ENCODE measurements at regions not wholly inside any gene's neighbourhood (a gene's known extent, or its start where the extent isn't known, plus 50 kb on each side); places are given as distances from the start of the nearest gene placed in this dataset.
"Not testable (repeated sequence)": the region's sequence is repeated elsewhere in the genome, so short reads cannot be mapped to it uniquely, and the experiment has no call there.

GRCh38 chr1:182331387-182331786 lies 60.2 kb downstream of the GLUL start:
- DNase-seq: no peak

GRCh38 chr1:182330303-182330702 lies 61.3 kb downstream of the GLUL start:
- DNase-seq: no peak

GRCh38 chr1:182329471-182329870 lies 62.1 kb downstream of the GLUL start:
- DNase-seq: no peak

GRCh38 chr1:182328591-182328990 lies 63.0 kb downstream of the GLUL start:
- no peak for DNase-seq

GRCh38 chr1:182325339-182325738 lies 66.3 kb downstream of the GLUL start:
- DNase-seq: no peak

GRCh38 chr1:182321532-182321931 lies 70.1 kb downstream of the GLUL start:
- not testable (repeated sequence) for DNase-seq

- no peak for DNase-seq
These were observed 73.9 kb downstream of the GLUL start for GRCh38 chr1:182317611-182318161.

- not testable (repeated sequence) for DNase-seq
These were observed 75.1 kb downstream of the GLUL start for GRCh38 chr1:182316454-182316853.

GRCh38 chr1:182315167-182315556 lies 76.4 kb downstream of the GLUL start:
- no peak for DNase-seq

- DNase-seq: no peak
These were observed 81.8 kb downstream of the GLUL start for GRCh38 chr1:182309631-182310351.

GRCh38 chr1:182308826-182309225 lies 82.8 kb downstream of the GLUL start:
- DNase-seq: no peak

GRCh38 chr1:182307486-182307885 lies 84.1 kb downstream of the GLUL start:
- not testable (repeated sequence) for DNase-seq

GRCh38 chr1:182305861-182306260 lies 85.7 kb downstream of the GLUL start:
- no peak for DNase-seq

- DNase-seq: no peak
These were observed 87.0 kb downstream of the GLUL start for GRCh38 chr1:182304627-182305026.

GRCh38 chr1:182304218-182304617 lies 87.4 kb downstream of the GLUL start:
- DNase-seq: no peak

GRCh38 chr1:182303778-182304177 lies 87.8 kb downstream of the GLUL start:
- no peak for DNase-seq

GRCh38 chr1:182301467-182302198 lies 90.0 kb downstream of the GLUL start:
- no peak for DNase-seq

- no peak for DNase-seq
These were observed 90.6 kb downstream of the GLUL start for GRCh38 chr1:182301026-182301436.

- DNase-seq: no peak
These were observed 91.6 kb downstream of the GLUL start for GRCh38 chr1:182299728-182300616.

GRCh38 chr1:182299054-182299727 lies 92.4 kb downstream of the GLUL start:
- not testable (repeated sequence) for DNase-seq

GRCh38 chr1:182297335-182297734 lies 94.3 kb downstream of the GLUL start:
- DNase-seq: no peak

- no peak for DNase-seq
These were observed 95.9 kb downstream of the GLUL start for GRCh38 chr1:182295697-182296096.

All from GOT3 (cell line).